ENCODE measurements at regions not wholly inside any gene's neighbourhood (a gene's known extent, or its start where the extent isn't known, plus 50 kb on each side); places are given as distances from the start of the nearest gene placed in this dataset.

- no peaks in the 10 kb centered on the region for H3K9me3 ChIP-seq
- H3K4me3 ChIP-seq = no peak overlapping the region
- no peaks in the 10 kb centered on the region for H3K27me3 ChIP-seq (ENCODE audit: low read depth)
- no peak for DNase-seq (ENCODE audit: low spot score in 2 of 2)
- no peaks in the 10 kb centered on the region for H3K4me1 ChIP-seq
- in situ Hi-C loops (cut with MboI; ENCODE audit: low sequenced_read_pairs) = no loop called here
- no peaks in the 10 kb centered on the region for H3K36me3 ChIP-seq (replicated peaks)
These were observed 806.2 kb upstream of the RAG2 start for GRCh38 chr11:37404231-37404630.

GRCh38 chr11:37402663-37403062, 804.6 kb upstream of the RAG2 start:
- no peaks in the 10 kb centered on the region for H3K9me3 ChIP-seq
- H3K4me3 ChIP-seq = no peak overlapping the region
- H3K27me3 ChIP-seq (ENCODE audit: low read depth) = no peaks in the 10 kb centered on the region
- in situ Hi-C loops (cut with MboI; ENCODE audit: low sequenced_read_pairs) = no loop called here
- DNase-seq (ENCODE audit: low spot score in 2 of 2) = no peak
- H3K4me1 ChIP-seq = no peaks in the 10 kb centered on the region
- no peaks in the 10 kb centered on the region for H3K36me3 ChIP-seq (replicated peaks)

GRCh38 chr11:37394236-37394870, 796.3 kb upstream of the RAG2 start:
- Histone ChIP-seq H3K4me1 (no peaks in the 10 kb centered on the region), H3K4me3 (no peak overlapping the region), H3K9me3 (0 out of 2 replicates have a peak, but pooled peaks cover 5% of the 10 kb centered on the region), H3K27me3 (ENCODE audit: low read depth) (no peaks in the 10 kb centered on the region), H3K36me3 (replicated peaks) (no peaks in the 10 kb centered on the region)
- in situ Hi-C loops (cut with MboI; ENCODE audit: low sequenced_read_pairs) = no loop called here
- no peak for DNase-seq (ENCODE audit: low spot score in 2 of 2)

- no peaks in the 10 kb centered on the region for H3K4me1 ChIP-seq
- no peaks in the 10 kb centered on the region for H3K36me3 ChIP-seq (replicated peaks)
- in situ Hi-C loops (cut with MboI; ENCODE audit: low sequenced_read_pairs) = no loop called here
- H3K9me3 ChIP-seq = 0 out of 2 replicates have a peak, but pooled peaks cover 5% of the 10 kb centered on the region
- no peak for DNase-seq (ENCODE audit: low spot score in 2 of 2)
- no peaks in the 10 kb centered on the region for H3K27me3 ChIP-seq (ENCODE audit: low read depth)
- no peak overlapping the region for H3K4me3 ChIP-seq
These were observed 793.6 kb upstream of the RAG2 start for GRCh38 chr11:37391615-37392014.

DNA sequence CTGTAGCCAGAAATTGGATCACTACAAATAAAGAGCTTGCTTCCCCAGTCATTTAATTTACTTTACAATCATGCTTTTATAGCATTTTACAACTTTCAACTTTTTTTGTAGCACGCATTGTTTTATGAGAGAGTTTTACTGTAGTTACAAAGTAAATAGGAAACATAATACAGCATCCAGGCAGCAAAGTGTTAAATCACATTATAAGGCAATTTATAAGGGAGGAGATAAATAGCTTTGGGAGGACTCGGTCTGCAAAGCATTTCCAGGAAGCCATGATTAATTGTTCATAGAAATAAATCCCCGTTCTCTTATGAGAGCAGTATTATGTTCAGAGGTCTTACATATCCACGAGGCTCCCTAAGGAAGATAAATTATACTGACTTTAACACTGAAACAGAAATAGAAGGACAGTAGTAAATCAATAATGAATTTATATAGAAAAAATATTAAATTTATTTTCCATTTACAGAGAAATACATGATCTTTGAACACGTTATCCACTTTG, 792.6 kb upstream of the RAG2 start:
- Histone ChIP-seq H3K27me3 (ENCODE audit: low read depth) (no peaks in the 10 kb centered on the region), H3K4me3 (no peak overlapping the region), H3K36me3 (replicated peaks) (no peaks in the 10 kb centered on the region), H3K9me3 (0 out of 2 replicates have a peak, but pooled peaks cover 5% of the 10 kb centered on the region), H3K4me1 (no peaks in the 10 kb centered on the region)
- in situ Hi-C loops (cut with MboI; ENCODE audit: low sequenced_read_pairs) = no loop called here
- no peak for DNase-seq (ENCODE audit: low spot score in 2 of 2)

GRCh38 chr11:37378958-37379357, 780.9 kb upstream of the RAG2 start:
- in situ Hi-C loops (cut with MboI; ENCODE audit: low sequenced_read_pairs) = no loop called here
- no peaks in the 10 kb centered on the region for H3K36me3 ChIP-seq (replicated peaks)
- no peak for DNase-seq (ENCODE audit: low spot score in 2 of 2)
- no peaks in the 10 kb centered on the region for H3K27me3 ChIP-seq (ENCODE audit: low read depth)
- no peaks in the 10 kb centered on the region for H3K4me1 ChIP-seq
- no peak overlapping the region for H3K4me3 ChIP-seq
- no peaks in the 10 kb centered on the region for H3K9me3 ChIP-seq

DNA sequence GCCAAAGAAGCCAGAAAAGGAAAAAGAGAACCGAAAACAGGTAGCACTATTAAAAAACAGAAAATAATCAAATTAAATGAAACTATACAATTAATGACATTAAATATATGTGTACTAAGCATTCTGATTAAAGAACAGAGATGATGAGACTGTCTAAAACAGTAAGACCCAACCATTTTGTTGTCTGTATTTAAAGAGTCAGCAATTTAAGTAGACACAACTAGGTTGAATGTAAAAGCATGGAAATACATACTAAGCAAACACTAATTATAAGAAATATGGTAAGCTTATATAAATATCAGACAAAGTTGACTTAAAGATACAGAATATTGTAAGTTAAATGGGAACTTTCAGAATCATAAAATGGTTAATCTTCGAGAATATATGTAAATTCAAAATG, 774.6 kb upstream of the RAG2 start:
- DNase-seq (ENCODE audit: low spot score in 2 of 2) = no peak
- H3K27me3 ChIP-seq (ENCODE audit: low read depth) = no peaks in the 10 kb centered on the region
- H3K36me3 ChIP-seq (replicated peaks) = no peaks in the 10 kb centered on the region
- H3K4me1 ChIP-seq = no peaks in the 10 kb centered on the region
- no peaks in the 10 kb centered on the region for H3K9me3 ChIP-seq
- no peak overlapping the region for H3K4me3 ChIP-seq
- in situ Hi-C loops (cut with MboI; ENCODE audit: low sequenced_read_pairs) = no loop called here

DNA sequence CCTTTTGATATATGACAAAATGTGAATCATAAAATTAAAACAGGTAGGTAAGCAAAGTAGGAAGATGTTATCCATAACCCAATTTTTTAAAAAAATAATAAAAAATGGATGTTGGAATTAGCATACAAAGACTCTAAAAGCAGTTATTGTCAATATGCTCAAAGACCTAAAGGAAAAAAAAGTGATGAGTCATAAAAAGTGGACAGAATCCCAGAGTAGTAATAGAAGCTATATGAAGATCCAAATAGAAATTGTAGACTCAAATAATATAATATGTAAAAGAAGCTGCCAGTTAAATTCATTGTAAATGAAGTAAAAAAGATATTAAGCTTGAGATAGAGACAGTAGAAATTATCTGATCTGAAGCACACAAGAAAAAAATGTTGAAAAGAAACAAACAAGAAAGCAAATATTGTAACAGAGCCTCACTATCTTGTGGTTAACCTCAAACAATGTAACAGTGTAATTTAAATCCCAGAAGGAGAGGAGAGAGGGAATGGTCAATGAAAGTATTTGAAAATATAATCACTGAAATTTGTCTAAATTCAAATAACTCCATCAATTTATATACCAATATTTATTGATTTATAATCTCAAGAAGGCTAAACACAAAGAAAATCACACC, 773.4 kb upstream of the RAG2 start:
- in situ Hi-C loops (cut with MboI; ENCODE audit: low sequenced_read_pairs) = no loop called here
- no peak for DNase-seq (ENCODE audit: low spot score in 2 of 2)

DNA sequence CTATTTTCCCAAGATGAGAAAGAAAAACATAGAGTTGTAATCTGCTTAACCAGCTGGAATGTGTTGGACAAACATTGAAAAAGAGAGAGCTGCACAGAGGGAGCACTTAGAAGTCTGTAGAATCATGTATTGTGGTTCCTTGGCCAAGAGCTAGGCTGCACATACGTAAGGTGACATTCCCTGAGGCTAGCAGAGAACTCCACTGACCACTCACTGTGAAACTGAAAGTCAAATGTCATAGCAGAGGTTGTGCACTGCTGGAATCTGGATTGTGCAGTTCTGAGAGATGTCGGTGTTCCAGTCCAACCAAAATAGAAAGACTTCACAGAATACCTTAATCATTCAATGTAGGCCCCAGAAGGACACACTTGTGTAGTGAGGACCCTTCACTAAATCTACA, 772.8 kb upstream of the RAG2 start:
- Histone ChIP-seq H3K36me3 (replicated peaks) (no peaks in the 10 kb centered on the region), H3K9me3 (no peaks in the 10 kb centered on the region), H3K4me1 (no peaks in the 10 kb centered on the region), H3K4me3 (no peak overlapping the region), H3K27me3 (ENCODE audit: low read depth) (no peaks in the 10 kb centered on the region)
- in situ Hi-C loops (cut with MboI; ENCODE audit: low sequenced_read_pairs) = no loop called here
- DNase-seq (ENCODE audit: low spot score in 2 of 2) = no peak

More for the DNA sequence above, 773.4 kb upstream of the RAG2 start:
- no peaks in the 10 kb centered on the region for H3K9me3 ChIP-seq
- H3K4me3 ChIP-seq = no peak overlapping the region
- H3K36me3 ChIP-seq (replicated peaks) = no peaks in the 10 kb centered on the region
- H3K4me1 ChIP-seq = no peaks in the 10 kb centered on the region
- H3K27me3 ChIP-seq (ENCODE audit: low read depth) = no peaks in the 10 kb centered on the region

DNA sequence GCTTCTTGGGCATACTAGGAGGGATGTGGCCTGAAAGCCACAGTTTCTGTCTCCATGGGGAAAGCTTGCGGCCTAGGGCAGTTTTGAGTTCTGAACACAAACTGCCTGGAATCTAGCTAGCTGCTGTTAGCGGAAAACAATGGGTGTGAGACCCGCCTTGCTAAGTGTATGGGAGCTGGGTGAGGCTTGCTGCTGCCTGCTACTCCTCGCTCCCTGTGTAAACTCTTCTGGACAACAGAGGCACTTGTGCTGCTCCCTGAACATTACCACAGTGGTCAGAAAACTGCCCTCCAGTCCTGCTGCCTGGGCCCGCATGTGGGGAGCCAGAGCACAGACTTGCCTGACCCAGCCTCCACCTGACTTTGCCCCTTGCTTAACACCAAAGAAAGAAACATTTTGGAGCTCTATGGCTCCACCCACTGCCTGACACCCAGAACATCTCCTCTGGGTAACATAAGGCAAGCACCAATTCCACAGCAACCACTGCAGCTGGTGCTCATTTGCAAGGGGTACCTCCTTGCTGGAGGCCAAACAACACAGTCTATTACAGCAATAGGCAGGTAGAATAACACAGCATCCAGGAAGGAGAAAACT, 766.3 kb upstream of the RAG2 start:
- no peaks in the 10 kb centered on the region for H3K9me3 ChIP-seq
- DNase-seq (ENCODE audit: low spot score in 2 of 2) = no peak

DNA sequence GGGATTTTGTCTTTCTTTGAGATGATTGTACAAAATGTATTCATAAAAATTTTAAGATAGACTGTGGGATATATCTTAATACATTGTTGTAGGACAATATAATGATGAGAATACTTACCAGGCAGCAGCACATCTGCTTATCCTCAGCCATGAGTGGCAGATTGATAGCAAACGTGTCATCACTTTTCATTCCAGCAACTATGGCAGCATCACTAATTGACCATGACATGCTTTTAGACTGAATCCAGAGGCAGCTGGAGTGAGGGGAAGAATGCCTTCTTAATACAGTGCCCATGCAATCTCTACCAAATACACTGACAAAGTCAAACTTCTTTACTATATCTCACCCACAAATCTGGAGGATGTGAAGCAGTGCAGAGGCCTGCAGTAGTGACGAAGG, 755.2 kb upstream of the RAG2 start:
- DNase-seq (ENCODE audit: low spot score in 2 of 2) = no peak
- Histone ChIP-seq H3K9me3 (no peaks in the 10 kb centered on the region), H3K4me3 (no peak overlapping the region), H3K4me1 (no peaks in the 10 kb centered on the region), H3K27me3 (ENCODE audit: low read depth) (no peaks in the 10 kb centered on the region), H3K36me3 (replicated peaks) (no peaks in the 10 kb centered on the region)
- in situ Hi-C loops (cut with MboI; ENCODE audit: low sequenced_read_pairs) = no loop called here

More for the DNA sequence above, 766.3 kb upstream of the RAG2 start:
- Histone ChIP-seq H3K4me3 (no peak overlapping the region), H3K27me3 (ENCODE audit: low read depth) (no peaks in the 10 kb centered on the region), H3K4me1 (no peaks in the 10 kb centered on the region), H3K36me3 (replicated peaks) (no peaks in the 10 kb centered on the region)
- in situ Hi-C loops (cut with MboI; ENCODE audit: low sequenced_read_pairs) = no loop called here

- H3K36me3 ChIP-seq (replicated peaks) = no peaks in the 10 kb centered on the region
- no peak for DNase-seq (ENCODE audit: low spot score in 2 of 2)
- no peak overlapping the region for H3K4me3 ChIP-seq
- H3K9me3 ChIP-seq = no peaks in the 10 kb centered on the region
- in situ Hi-C loops (cut with MboI; ENCODE audit: low sequenced_read_pairs) = no loop called here
- H3K27me3 ChIP-seq (ENCODE audit: low read depth) = no peaks in the 10 kb centered on the region
- H3K4me1 ChIP-seq = no peaks in the 10 kb centered on the region
These were observed 754.4 kb upstream of the RAG2 start for GRCh38 chr11:37352485-37352884.

DNA sequence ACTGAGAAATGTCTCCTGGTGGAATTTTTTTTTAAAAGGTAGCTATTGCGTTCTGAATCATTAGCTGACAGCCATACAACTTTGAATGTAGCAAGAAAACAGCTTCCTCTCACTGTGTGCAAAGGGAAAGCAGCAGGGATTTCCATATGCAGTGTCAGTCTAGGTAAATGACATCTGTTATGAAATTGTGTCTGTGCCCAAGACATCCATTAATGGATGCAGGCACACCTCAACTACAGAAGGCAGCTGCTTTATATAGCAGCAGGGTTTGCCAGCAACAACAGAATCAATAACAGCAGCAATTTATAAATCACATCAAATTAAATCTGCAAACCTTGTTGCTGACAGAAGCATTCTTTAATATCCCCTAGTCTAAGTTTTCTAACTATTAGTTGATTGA, 745.3 kb upstream of the RAG2 start:
- Histone ChIP-seq H3K9me3 (no peaks in the 10 kb centered on the region), H3K4me3 (no peak overlapping the region), H3K4me1 (no peaks in the 10 kb centered on the region), H3K27me3 (ENCODE audit: low read depth) (no peaks in the 10 kb centered on the region), H3K36me3 (replicated peaks) (no peaks in the 10 kb centered on the region)
- no peak for DNase-seq (ENCODE audit: low spot score in 2 of 2)
- in situ Hi-C loops (cut with MboI; ENCODE audit: low sequenced_read_pairs) = no loop called here

GRCh38 chr11:37336401-37336800, 738.4 kb upstream of the RAG2 start:
- no peak overlapping the region for H3K4me3 ChIP-seq
- no peaks in the 10 kb centered on the region for H3K4me1 ChIP-seq
- no peaks in the 10 kb centered on the region for H3K36me3 ChIP-seq (replicated peaks)
- no peaks in the 10 kb centered on the region for H3K9me3 ChIP-seq
- in situ Hi-C loops (cut with MboI; ENCODE audit: low sequenced_read_pairs) = no loop called here
- DNase-seq (ENCODE audit: low spot score in 2 of 2) = no peak
- H3K27me3 ChIP-seq (ENCODE audit: low read depth) = no peaks in the 10 kb centered on the region

Data from HAP-1 (cell line).